ENCODE measurements at regions not wholly inside any gene's neighbourhood (a gene's known extent, or its start where the extent isn't known, plus 50 kb on each side); places are given as distances from the start of the nearest gene placed in this dataset.

GRCh38 chr17:33511670-33512069 is 218.6 kb upstream of the ASIC2 start:
- in situ Hi-C loops (cut with HindIII; ENCODE audit: low sequenced_read_pairs): loop anchor here (25.0 kb wide), 1 partner anchor 199 kb away; no protein-coding TSS in a partner anchor

- in situ Hi-C loops (cut with HindIII; ENCODE audit: low sequenced_read_pairs): loop anchor here (25.0 kb wide), 1 partner anchor 200 kb away; no protein-coding TSS in a partner anchor
These were observed 219.0 kb upstream of the ASIC2 start for GRCh38 chr17:33512113-33512512.

GRCh38 chr17:33513769-33514168 is 220.7 kb upstream of the ASIC2 start:
- in situ Hi-C loops (cut with HindIII; ENCODE audit: low sequenced_read_pairs): loop anchor here (25.0 kb wide), 1 partner anchor 201 kb away; no protein-coding TSS in a partner anchor

GRCh38 chr17:33514369-33514768 is 221.3 kb upstream of the ASIC2 start:
- in situ Hi-C loops (cut with HindIII; ENCODE audit: low sequenced_read_pairs): loop anchor here (25.0 kb wide), 1 partner anchor 202 kb away; no protein-coding TSS in a partner anchor

- in situ Hi-C loops (cut with HindIII; ENCODE audit: low sequenced_read_pairs): loop anchor here (25.0 kb wide), 1 partner anchor 204 kb away; no protein-coding TSS in a partner anchor
These were observed 222.9 kb upstream of the ASIC2 start for GRCh38 chr17:33515974-33516373.

GRCh38 chr17:33516645-33517044 is 223.6 kb upstream of the ASIC2 start:
- in situ Hi-C loops (cut with HindIII; ENCODE audit: low sequenced_read_pairs): loop anchor here (25.0 kb wide), 1 partner anchor 204 kb away; no protein-coding TSS in a partner anchor

GRCh38 chr17:33517746-33518145 is 224.7 kb upstream of the ASIC2 start:
- in situ Hi-C loops (cut with HindIII; ENCODE audit: low sequenced_read_pairs): loop anchor here (25.0 kb wide), 1 partner anchor 205 kb away; no protein-coding TSS in a partner anchor

- in situ Hi-C loops (cut with HindIII; ENCODE audit: low sequenced_read_pairs): loop anchor here (25.0 kb wide), 1 partner anchor 207 kb away; no protein-coding TSS in a partner anchor
These were observed 226.6 kb upstream of the ASIC2 start for GRCh38 chr17:33519692-33520091.

- in situ Hi-C loops (cut with HindIII; ENCODE audit: low sequenced_read_pairs): loop anchor here (25.0 kb wide), 1 partner anchor 208 kb away; no protein-coding TSS in a partner anchor
These were observed 227.6 kb upstream of the ASIC2 start for GRCh38 chr17:33520426-33521330.

GRCh38 chr17:33521784-33522183 is 228.7 kb upstream of the ASIC2 start:
- in situ Hi-C loops (cut with HindIII; ENCODE audit: low sequenced_read_pairs): loop anchor here (25.0 kb wide), 1 partner anchor 209 kb away; no protein-coding TSS in a partner anchor

- in situ Hi-C loops (cut with HindIII; ENCODE audit: low sequenced_read_pairs): loop anchor here (25.0 kb wide), 1 partner anchor 210 kb away; no protein-coding TSS in a partner anchor
These were observed 229.5 kb upstream of the ASIC2 start for GRCh38 chr17:33522623-33523022.

GRCh38 chr17:33523577-33523981 is 230.5 kb upstream of the ASIC2 start:
- in situ Hi-C loops (cut with HindIII; ENCODE audit: low sequenced_read_pairs): loop anchor here (25.0 kb wide), 1 partner anchor 211 kb away; no protein-coding TSS in a partner anchor

- in situ Hi-C loops (cut with HindIII; ENCODE audit: low sequenced_read_pairs): no loop called here
These were observed 232.1 kb upstream of the ASIC2 start for GRCh38 chr17:33525186-33525585.

GRCh38 chr17:33526717-33527116 is 233.6 kb upstream of the ASIC2 start:
- in situ Hi-C loops (cut with HindIII; ENCODE audit: low sequenced_read_pairs): no loop called here

- in situ Hi-C loops (cut with HindIII; ENCODE audit: low sequenced_read_pairs): no loop called here
These were observed 234.2 kb upstream of the ASIC2 start for GRCh38 chr17:33527290-33527689.

GRCh38 chr17:33528846-33529245 is 235.8 kb upstream of the ASIC2 start:
- in situ Hi-C loops (cut with HindIII; ENCODE audit: low sequenced_read_pairs): no loop called here

GRCh38 chr17:33529816-33530215 is 236.7 kb upstream of the ASIC2 start:
- in situ Hi-C loops (cut with HindIII; ENCODE audit: low sequenced_read_pairs): no loop called here

GRCh38 chr17:33531311-33531710 is 238.2 kb upstream of the ASIC2 start:
- in situ Hi-C loops (cut with HindIII; ENCODE audit: low sequenced_read_pairs): no loop called here

- in situ Hi-C loops (cut with HindIII; ENCODE audit: low sequenced_read_pairs): no loop called here
These were observed 241.0 kb upstream of the ASIC2 start for GRCh38 chr17:33534087-33534486.

- in situ Hi-C loops (cut with HindIII; ENCODE audit: low sequenced_read_pairs): no loop called here
These were observed 252.0 kb upstream of the ASIC2 start for GRCh38 chr17:33545124-33545523.

GRCh38 chr17:33550261-33550660 is 257.2 kb upstream of the ASIC2 start:
- in situ Hi-C loops (cut with HindIII; ENCODE audit: low sequenced_read_pairs): no loop called here

- in situ Hi-C loops (cut with HindIII; ENCODE audit: low sequenced_read_pairs): no loop called here
These were observed 258.0 kb upstream of the ASIC2 start for GRCh38 chr17:33551075-33551474.

Measured in DLD1 (cell line).